NCI-H2196 (cell line): ENCODE measurements at regions not wholly inside any gene's neighbourhood (a gene's known extent, or its start where the extent isn't known, plus 50 kb on each side); places are given as distances from the start of the nearest gene placed in this dataset.
"Not testable (repeated sequence)": the region's sequence is repeated elsewhere in the genome, so short reads cannot be mapped to it uniquely, and the experiment has no call there.

Experiments used
- DNase-seq: peaks from one replicate; lab custom pipeline; 2025; ENCODE audit not compliant: unreplicated experiment; lab: John Stamatoyannopoulos, UW

DNA sequence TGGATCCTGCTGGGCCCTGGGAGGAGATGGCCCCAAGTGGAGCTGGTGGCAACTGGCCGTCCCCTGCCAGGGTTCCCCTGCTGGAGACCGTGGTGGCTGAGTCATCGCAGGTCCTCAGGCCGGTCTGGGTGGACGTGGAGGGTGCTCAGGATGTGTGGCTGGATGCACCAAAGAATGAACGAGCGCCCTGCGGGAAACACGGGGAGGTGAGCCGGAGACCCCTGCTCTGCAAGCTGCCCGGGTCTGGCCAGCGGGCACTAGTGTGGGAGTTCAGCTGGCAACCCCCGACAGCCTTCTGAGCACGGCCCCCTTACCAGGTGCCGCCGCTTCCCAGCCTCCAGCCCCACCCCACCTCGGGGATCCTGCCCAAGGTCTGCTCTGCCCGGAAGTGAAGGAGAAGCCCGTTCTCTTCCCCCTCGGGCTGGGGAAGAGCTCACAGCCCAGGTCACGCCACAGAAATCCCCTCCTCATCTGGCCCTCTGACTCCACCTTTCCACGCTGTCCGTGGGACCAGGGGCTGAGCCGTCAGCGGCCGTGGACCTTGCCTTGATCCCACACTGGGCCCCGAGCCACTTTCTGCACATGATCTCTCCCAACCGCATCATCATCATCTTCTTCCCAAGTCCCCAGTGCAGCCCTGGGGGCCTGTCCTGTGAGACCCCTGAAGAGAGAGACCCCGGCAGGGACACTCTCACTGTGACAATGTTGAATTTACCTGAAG, 165.5 kb downstream of the KIF26A start:
- no peak for DNase-seq

- no peak for DNase-seq
Observed at GRCh38 chr14:104304451-104305351, 166.3 kb downstream of the KIF26A start.

- DNase-seq = no peak
Observed at GRCh38 chr14:104305511-104306449, 167.4 kb downstream of the KIF26A start.

DNA sequence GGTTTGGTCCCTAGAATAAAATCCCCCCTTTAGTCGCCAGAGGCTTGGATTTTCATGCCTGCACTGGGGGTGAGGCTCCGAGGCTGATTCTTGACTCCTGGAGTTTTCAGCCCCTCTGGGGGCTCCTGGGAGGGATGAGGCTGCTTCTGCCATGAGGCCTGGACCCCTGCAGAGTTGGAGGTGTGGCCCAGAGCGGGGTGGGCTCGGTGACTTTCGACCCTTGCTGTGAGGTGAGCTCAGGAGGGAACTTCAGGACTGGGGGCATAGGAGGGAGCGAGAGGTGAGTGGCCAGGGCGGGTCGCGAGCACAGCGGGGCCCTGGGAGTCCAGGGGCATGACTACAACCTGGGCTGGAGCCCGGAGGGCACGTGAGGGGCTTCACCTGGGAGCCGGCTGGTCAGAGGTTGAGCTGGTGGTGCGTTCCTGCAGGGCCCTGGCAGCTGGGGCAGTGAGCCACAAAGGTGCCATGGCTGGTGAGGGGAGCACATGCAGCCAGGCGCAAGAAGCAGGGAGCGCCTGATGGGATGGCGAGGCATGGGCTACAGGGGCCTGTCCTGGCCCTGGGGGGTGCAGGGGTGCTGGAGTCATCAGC, 168.2 kb downstream of the KIF26A start:
- no peak for DNase-seq

DNA sequence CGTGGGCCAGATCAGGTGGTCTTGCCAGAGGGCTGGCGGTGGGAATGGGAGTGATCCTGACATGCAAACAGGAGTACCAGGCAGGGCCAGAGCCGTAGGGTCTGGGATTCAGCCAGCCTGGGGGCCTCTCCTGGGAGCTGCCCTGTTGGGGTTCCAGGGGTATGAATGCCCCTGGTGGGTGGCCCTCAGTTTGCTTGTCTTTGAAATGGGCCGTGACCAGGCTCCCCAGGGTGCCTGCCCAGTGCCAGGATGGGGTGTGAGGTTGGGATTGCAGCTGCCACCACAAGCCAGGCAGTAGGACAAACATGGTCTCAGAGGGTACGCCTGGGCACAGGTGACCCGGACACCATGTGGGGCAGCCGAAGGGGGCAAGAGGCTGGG, 168.8 kb downstream of the KIF26A start:
- no peak for DNase-seq

DNA sequence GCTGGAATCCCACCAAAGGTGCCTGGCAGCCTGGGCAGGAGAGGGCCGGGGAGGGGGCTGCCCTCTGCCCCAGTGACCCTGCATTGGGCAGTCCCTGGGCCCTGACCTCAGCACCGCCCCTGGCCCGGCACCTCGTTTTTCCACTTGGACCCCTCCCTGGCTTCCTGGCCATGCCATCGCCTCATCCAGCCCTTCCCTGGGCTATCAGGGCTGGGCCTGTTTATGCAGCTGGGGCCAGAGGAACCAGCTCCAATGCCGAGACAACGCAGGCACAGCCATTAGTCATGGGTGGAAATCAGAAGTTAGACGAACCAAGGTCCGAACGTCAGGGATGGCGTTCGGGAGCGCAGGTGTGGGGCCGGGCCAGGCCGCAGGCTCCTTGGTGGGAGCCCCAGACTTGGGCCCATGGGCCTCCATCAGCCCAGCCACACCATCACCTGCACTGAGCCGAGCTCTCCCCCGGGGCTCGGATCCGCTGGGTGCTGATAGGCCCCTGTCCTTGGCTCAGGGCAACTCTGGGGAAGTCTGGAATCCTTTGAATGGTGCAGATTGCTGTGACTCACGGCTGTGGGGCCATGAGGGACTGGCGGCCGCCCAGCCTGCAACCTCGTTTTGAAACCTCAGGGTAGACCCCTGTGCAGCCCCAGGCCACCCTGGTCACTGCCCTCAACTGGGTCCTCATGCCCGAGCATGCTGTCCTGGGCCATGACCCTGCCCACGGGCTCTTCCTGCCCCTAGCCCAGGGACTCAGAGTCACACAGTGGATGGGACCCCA, 169.4 kb downstream of the KIF26A start:
- DNase-seq = no peak

DNA sequence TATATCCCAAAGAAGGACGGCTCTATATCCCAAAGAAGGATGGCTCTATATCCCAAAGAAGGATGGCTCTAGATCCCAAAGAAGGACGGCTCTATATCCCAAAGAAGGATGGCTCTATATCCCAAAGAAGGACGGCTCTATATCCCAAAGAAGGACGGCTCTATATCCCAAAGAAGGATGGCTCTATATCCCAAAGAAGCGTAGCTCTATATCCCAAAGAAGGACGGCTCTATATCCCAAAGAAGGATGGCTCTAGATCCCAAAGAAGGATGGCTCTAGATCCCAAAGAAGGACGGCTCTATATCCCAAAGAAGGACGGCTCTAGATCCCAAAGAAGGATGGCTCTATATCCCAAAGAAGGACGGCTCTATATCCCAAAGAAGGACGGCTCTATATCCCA, 170.1 kb downstream of the KIF26A start:
- DNase-seq = not testable (repeated sequence)

DNA sequence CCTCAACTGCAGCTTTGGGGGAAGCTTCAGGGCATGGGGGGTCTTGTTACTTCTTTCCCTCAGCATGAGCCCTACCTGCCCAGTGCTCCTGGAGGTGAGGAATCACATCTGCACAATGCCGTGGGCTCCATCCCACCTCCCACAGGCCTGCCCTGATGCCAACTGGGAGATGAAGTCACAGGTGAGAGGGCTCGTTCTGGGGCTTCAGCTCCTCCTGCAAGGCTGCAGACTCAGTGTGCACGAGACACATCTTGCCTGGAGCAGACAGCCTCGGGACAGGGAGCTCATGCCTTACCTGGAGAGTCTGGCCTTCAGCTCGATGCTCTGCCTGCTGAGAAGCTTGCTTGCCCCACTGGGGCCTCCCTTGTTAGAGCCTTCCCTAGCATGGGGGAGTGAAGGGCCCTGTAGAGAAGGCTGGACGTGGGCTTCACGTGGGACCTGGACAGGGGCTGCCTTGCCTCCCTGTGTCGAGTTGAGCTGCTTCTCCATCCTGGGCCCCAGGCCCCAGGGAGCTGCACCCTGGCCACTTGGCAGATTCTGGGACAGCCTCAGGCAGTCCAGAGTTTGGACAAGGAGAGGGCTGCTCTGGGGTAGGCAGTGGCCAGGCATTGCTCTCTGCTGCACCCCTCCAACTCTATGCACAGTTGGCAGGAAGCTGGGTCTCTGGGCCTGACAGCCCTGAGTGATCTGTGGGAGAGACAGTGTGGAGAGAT, 171.4 kb downstream of the KIF26A start:
- no peak for DNase-seq

- DNase-seq = no peak
Observed at GRCh38 chr14:104311358-104311757, 173.0 kb downstream of the KIF26A start.

DNA sequence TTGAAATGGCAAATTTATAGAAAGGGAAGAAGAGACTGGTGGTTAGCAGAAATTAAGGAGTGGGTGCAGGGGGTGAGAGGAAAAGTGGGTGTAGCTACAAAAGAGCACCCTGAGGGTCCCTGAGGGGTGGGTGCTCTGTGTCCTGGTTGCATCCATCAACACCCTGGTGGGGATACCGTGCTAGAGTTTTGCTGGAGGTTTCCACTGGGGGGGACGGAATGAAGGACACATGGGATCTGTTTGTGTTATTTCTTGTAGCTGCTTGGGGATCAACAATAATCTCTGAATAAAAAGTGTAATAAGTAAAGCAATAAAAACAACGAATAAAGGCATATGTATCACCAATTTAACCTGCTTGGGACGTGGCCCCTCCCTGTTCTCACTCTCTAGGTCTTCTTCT, 175.3 kb downstream of the KIF26A start:
- no peak for DNase-seq

DNA sequence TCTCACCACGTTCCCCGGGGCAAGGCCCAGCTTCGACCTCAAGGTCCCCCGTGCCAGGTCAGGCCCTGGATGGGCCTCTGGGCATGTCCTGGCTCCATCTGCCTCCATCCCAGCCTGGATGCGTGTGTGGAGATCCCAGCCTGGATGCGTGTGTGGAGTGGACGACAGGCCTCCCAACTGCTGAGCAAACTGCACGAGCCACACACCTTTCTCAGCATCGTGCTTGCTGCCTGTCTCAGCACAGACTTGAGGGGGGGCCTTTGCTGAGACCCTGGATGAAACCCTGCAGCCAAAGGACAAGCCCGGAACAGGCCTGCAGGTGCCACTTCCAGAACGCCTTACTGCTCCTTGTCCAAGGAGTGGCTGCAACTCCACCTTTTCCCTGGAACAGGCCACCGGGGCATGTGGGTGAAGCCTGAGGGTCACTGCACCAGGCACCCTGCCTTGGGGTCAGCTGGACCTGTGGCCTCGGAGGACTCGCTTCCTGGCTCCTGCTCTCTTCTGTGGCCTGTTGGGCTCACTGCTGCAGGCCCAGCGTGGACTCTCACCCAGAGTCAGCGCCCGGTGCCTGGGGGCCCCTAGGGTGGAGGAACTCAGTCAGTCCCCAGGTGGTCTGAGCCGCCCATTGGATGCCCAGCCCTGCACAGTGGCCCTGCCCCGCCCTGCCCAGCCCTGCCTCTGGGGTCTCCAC, 176.0 kb downstream of the KIF26A start:
- DNase-seq = no peak

DNA sequence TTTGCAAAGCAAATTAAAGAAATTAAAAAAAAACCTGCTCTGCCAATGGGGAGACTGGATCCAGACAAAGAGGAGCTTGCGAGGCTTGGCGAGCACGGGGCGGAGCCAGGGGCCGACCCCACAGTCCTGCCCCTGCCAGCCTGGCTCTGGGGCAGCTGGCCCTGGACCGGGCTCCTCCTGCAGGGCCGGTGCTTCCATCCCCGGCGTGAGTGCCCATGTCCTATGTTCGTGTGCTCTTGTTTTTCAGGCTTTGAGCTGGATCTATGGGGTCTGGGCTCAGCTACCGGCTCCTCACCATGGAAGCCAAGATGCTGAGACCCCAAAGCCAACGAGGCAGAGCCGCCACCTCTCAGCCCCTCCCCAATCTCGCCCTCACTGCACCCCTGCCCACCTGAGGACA, 176.8 kb downstream of the KIF26A start:
- DNase-seq = no peak

- DNase-seq = no peak
Observed at GRCh38 chr14:104315625-104316024, 177.2 kb downstream of the KIF26A start.

DNA sequence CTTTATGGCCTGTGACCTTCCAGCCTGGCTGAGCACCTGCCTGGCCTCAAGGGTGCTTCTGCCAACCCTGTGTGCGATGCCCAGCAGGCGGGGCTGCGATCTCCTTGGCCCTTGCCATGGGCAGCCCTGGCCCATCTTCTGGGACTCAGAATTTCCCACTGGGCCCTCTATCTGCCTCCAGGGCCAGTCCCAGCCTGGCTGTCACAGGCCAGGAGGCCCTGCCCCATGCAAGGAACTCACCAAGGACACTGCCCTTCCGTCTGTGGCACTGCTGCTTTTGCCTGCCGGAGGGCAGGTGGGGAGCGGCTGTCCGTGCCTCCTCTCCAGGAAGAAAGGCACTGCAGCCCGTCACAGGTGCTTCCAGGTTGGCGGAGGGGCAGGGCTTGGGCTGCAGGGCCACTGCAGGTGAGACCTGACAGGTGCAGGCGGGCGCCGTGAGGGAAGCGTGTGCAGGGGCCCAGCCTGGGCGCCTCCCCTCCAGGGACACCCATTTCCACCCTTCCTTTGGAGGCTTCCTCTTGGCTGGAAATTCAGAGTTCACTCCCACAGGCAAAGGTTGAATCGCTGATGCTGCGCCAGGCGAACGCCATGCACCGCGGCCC, 177.8 kb downstream of the KIF26A start:
- no peak for DNase-seq

DNA sequence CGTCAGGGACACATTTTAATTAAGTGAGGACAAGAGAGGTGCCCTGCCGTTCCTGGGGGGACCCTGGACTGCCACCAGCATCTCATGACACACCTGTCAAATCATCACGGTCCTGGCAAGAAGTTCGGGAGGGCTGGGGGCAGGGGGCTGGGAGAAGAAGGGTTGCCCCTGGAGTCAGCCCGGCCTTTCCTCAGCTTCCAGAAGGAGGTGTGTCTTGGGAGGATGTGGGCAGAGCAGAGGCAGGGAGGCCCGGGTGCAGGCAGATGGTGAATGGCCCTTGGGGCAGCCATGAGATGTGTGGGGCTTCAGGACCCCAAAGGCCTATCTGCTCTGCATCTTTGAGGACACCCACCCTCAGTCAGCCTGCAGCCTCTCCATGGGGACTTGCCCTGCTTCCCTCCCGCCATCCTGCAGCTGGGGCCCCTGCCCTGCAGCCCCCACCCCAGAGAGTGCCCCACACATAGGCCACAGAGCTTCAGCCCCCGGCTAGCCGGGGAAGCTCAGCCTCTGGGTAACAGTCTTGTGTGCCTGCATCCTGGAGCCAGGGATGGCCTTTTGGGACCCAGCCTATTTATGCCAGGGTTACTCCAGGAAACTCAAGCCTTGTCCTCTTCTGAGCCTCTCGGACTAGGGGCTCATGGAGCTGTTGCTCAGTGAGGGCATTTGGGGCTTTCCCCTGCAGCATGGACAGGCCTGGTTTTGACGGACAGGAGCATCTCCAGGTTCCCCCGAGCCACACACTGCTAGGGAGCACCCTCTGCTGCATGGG, 178.5 kb downstream of the KIF26A start:
- DNase-seq = no peak

DNA sequence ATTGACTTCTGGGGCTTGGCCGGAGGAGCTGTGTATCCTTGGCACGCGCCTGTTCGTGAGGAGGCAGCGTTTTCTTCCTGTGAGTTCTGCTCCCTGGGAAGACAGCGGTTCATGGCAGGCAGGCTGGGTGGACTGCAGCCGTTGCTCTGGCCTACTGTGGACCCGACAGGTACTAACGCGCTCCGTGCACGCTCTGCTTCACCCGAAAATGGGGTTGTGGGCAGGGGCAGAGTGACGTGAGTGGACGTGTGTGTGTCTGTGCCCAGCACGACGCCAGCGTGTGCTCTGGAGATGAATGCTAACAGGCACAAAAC, 179.1 kb downstream of the KIF26A start:
- DNase-seq = no peak

- no peak for DNase-seq
Observed at GRCh38 chr14:104317975-104318557, 179.7 kb downstream of the KIF26A start.
